Neural cell (in vitro differentiated cells): ENCODE measurements at regions not wholly inside any gene's neighbourhood (a gene's known extent, or its start where the extent isn't known, plus 50 kb on each side); places are given as distances from the start of the nearest gene placed in this dataset.

Source experiments
- CTCF ChIP-seq: fragments of 450-650 bp; IDR thresholded peaks from 2 replicates; pipeline ENCODE4 v1.5.1; 2014; ENCODE audit warnings: antibody characterized with exemption, mild to moderate bottlenecking, moderate library complexity; ENCODE audit not compliant: poor library complexity, severe bottlenecking
- EP300 ChIP-seq: fragments of 450-650 bp; conservative IDR thresholded peaks from 2 replicates; pipeline ENCODE4 v1.6.1; 2014; ENCODE audit warnings: antibody characterized with exemption, mild to moderate bottlenecking, moderate library complexity; ENCODE audit not compliant: poor library complexity, severe bottlenecking
- EZH2 ChIP-seq: fragments of 200-600, 300-800 bp; shearing (Covaris generic), sonication (generic); IDR thresholded peaks from 2 replicates; pipeline ENCODE4 v1.6.1; 2014; ENCODE audit warnings: antibody characterized with exemption, low read length, borderline replicate concordance, mild to moderate bottlenecking; ENCODE audit not compliant: insufficient read depth, poor library complexity, severe bottlenecking
- POLR2AphosphoS5 ChIP-seq: IDR thresholded peaks from 2 replicates; pipeline ENCODE4 v1.6.1; 2012
- RAD21 ChIP-seq: fragments of 450-650 bp; conservative IDR thresholded peaks from 2 replicates; pipeline ENCODE4 v1.6.1; 2014; ENCODE audit warnings: antibody characterized with exemption, mild to moderate bottlenecking, moderate library complexity
- REST ChIP-seq: IDR thresholded peaks from 2 replicates; pipeline ENCODE4 v1.6.1; 2012; ENCODE audit warnings: borderline replicate concordance
- SMC3 ChIP-seq: fragments of 450-650 bp; conservative IDR thresholded peaks from 2 replicates; pipeline ENCODE4 v1.6.1; 2014; ENCODE audit warnings: antibody characterized with exemption, mild to moderate bottlenecking, moderate library complexity; ENCODE audit not compliant: poor library complexity
- TAF1 ChIP-seq: IDR thresholded peaks from 2 replicates; pipeline ENCODE4 v1.6.1; 2012; ENCODE audit warnings: low read depth

- TF ChIP-seq CTCF, result no peak
- no peak for TF ChIP-seq POLR2AphosphoS5
- no peak for TF ChIP-seq REST
- TF ChIP-seq SMC3, result no peak
- no peak for TF ChIP-seq EP300
- no peak for TF ChIP-seq EZH2
- no peak for TF ChIP-seq TAF1
- no peak for TF ChIP-seq RAD21
Observed at GRCh38 chr20:48012401-48012974, 227.2 kb upstream of the SULF2 start.
